SK-N-MC (cell line): ENCODE measurements at regions not wholly inside any gene's neighbourhood (a gene's known extent, or its start where the extent isn't known, plus 50 kb on each side); places are given as distances from the start of the nearest gene placed in this dataset.

Source experiments
- EZH2 ChIP-seq: fragments of 200-600 bp; sonication (generic); IDR thresholded peaks from one replicate; pipeline ENCODE4 v1.6.1; 2017; ENCODE audit warnings: antibody characterized with exemption
- POLR2AphosphoS5 ChIP-seq: IDR thresholded peaks from 2 replicates; pipeline ENCODE4 v1.6.1; 2012; ENCODE audit warnings: mild to moderate bottlenecking, low read depth, low read length, borderline replicate concordance

DNA sequence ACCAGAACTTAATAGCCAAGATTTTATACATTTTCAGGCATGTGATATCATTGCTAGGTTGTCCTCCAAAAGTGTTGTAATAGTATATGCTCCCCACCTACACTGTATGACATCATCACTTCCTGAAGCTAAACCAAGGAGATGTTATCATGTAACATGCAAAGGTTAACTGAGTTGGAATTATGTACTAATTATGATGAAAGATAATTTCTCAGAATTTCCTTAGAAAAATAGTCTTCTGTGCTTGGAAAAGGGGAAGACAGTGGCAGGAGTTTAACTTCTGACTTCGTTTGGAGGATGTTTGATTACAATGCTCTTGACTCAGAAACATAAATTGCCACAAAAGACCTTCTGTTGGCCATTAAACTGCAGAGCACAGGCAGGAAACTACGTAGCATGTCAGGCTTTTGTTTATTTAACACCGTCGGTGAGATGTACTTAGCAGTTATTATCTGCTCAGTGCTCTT is 83.6 kb upstream of the GUCY1A1 start:
- TF ChIP-seq POLR2AphosphoS5 = no peak
- TF ChIP-seq EZH2 = no peak
